HG03565 (cell line): ENCODE measurements at regions not wholly inside any gene's neighbourhood (a gene's known extent, or its start where the extent isn't known, plus 50 kb on each side); places are given as distances from the start of the nearest gene placed in this dataset.
"Not testable (repeated sequence)": the region's sequence is repeated elsewhere in the genome, so short reads cannot be mapped to it uniquely, and the experiment has no call there.

Source experiments
- ATAC-seq: cut with Tn5 transposase; IDR thresholded peaks from one replicate; pipeline ENCODE4 v1.9.1; 2021; ENCODE audit warnings: mild to moderate bottlenecking, moderate library complexity; ENCODE audit not compliant: unreplicated experiment

- no peak for ATAC-seq
These were observed 137.7 kb downstream of the MEX3B start for GRCh38 chr15:81908111-81908510.

- ATAC-seq, result no peak
These were observed 138.3 kb downstream of the MEX3B start for GRCh38 chr15:81907521-81907920.

GRCh38 chr15:81905889-81906288 is 139.9 kb downstream of the MEX3B start:
- no peak for ATAC-seq

GRCh38 chr15:81901319-81901718 is 144.5 kb downstream of the MEX3B start:
- no peak for ATAC-seq

GRCh38 chr15:81899730-81900129 is 146.1 kb downstream of the MEX3B start:
- no peak for ATAC-seq

GRCh38 chr15:81899024-81899423 is 146.8 kb downstream of the MEX3B start:
- no peak for ATAC-seq

- ATAC-seq, result no peak
These were observed 148.7 kb downstream of the MEX3B start for GRCh38 chr15:81897057-81897677.

- ATAC-seq, result no peak
These were observed 149.5 kb downstream of the MEX3B start for GRCh38 chr15:81896356-81896755.

GRCh38 chr15:81895723-81896122 is 150.1 kb downstream of the MEX3B start:
- no peak for ATAC-seq

GRCh38 chr15:81894061-81894460 is 151.8 kb downstream of the MEX3B start:
- no peak for ATAC-seq

- no peak for ATAC-seq
These were observed 152.5 kb downstream of the MEX3B start for GRCh38 chr15:81893182-81893835.

GRCh38 chr15:81890496-81890895 is 155.3 kb downstream of the MEX3B start:
- no peak for ATAC-seq

- no peak for ATAC-seq
These were observed 156.3 kb downstream of the MEX3B start for GRCh38 chr15:81889485-81889881.

- ATAC-seq, result no peak
These were observed 156.9 kb downstream of the MEX3B start for GRCh38 chr15:81888748-81889484.

- no peak for ATAC-seq
These were observed 157.9 kb downstream of the MEX3B start for GRCh38 chr15:81887912-81888311.

- not testable (repeated sequence) for ATAC-seq
These were observed 158.6 kb downstream of the MEX3B start for GRCh38 chr15:81887188-81887587.

- no peak for ATAC-seq
These were observed 159.2 kb downstream of the MEX3B start for GRCh38 chr15:81886591-81886990.

GRCh38 chr15:81886080-81886479 is 159.7 kb downstream of the MEX3B start:
- ATAC-seq, result no peak

- ATAC-seq, result no peak
These were observed 160.7 kb downstream of the MEX3B start for GRCh38 chr15:81885135-81885534.

GRCh38 chr15:81882504-81882903 is 163.3 kb downstream of the MEX3B start:
- ATAC-seq, result no peak

- ATAC-seq, result no peak
These were observed 165.0 kb downstream of the MEX3B start for GRCh38 chr15:81880833-81881232.

GRCh38 chr15:81880314-81880713 is 165.5 kb downstream of the MEX3B start:
- no peak for ATAC-seq
